Stimulated activated CD4-positive, alpha-beta T cell treated with anti-CD3 and anti-CD28 coated beads, Interleukin-1b, Interleukin-23, amount 100 ng/mL, for 24 hours (primary cell): ENCODE measurements at regions not wholly inside any gene's neighbourhood (a gene's known extent, or its start where the extent isn't known, plus 50 kb on each side); places are given as distances from the start of the nearest gene placed in this dataset.
"Not testable (repeated sequence)": the region's sequence is repeated elsewhere in the genome, so short reads cannot be mapped to it uniquely, and the experiment has no call there.

ENCODE experiments used
- DNase-seq, 4 experiments: peaks; one replicate each; pipeline ENCODE4 v3.0.0-alpha.2; 2020; ENCODE audit warnings: low read depth in 4 of 4, low spot score in 1 of 4

DNA sequence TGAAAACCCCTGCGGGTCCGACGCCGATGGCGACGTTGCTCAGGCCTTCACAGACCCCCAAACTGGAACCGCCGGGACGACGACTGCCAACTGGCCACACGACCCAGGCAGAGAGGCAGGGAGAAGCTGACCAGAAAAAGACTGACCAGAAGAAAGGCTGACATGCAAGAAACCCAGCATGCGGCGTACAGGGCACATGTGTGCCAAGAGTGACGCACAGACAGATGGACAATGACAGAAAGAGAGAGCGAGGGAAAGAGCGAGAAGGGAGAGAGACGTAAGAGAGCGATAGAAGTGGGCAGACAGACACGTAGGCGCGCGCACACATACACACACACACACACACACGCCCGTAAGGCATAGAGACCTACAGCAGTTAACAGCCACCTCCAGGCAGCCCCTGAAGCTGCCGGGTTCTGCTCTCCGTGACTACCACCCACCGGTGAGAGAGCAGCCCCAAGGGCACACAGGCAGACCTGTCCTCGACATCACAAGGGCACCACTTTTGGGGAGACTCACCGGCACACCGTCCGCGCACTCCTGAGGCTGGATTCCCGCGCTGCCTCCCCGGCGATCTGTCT lies 67.2 kb upstream of the ZNF527 start:
- DNase-seq, result no peak

DNA sequence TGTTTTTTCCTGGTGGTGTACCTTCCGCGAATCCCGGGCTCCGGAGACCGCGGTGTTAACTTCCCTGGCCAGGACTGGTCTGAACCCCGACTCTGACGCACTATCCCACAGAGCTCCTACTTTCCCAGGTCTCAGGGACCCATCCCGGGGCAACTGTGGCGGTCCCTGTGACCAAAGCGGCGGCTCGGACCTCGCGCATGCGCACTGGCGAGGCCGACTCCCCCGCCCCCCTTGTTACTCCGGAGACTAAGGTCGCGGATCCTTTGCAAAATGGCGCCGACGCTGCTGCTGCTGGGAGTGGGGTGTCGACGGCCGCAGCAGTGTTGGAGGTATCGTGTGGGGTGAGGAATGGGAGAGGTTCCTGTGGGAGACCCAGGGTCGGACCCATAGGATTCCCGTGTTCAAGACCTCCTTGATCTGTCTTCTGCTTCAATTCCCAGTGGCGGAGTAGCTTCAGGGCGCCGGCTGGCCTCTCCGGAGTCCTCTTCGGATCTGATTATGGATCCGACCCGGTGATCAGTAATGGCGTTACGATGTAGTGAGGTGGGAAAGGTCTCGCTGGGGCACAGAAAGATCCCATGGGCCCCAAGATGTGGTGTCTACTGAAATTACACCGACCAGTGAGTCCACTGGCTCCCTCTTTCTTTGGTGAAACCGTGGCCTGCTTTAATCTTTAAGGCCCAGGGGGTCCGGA lies 66.6 kb upstream of the ZNF527 start:
- DNase-seq, result no peak

DNA sequence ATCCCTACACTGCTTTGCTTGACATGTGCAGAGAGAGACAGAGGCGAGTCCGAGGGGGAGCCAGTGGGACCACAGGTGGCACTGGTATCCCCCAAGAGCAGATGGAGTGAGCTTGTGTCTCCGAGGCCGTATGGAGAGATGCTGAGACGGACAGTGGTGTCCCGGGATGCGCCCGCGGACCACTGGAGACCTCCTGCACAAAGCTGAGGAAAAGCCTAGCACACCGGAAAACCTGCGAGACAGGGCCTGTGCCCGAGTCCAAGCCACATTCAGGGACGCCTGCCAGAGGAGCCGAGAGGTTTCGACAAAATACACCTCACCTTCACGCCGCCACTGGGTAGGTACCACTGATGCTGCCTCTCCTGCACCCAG lies 66.0 kb upstream of the ZNF527 start:
- DNase-seq, result no peak

DNA sequence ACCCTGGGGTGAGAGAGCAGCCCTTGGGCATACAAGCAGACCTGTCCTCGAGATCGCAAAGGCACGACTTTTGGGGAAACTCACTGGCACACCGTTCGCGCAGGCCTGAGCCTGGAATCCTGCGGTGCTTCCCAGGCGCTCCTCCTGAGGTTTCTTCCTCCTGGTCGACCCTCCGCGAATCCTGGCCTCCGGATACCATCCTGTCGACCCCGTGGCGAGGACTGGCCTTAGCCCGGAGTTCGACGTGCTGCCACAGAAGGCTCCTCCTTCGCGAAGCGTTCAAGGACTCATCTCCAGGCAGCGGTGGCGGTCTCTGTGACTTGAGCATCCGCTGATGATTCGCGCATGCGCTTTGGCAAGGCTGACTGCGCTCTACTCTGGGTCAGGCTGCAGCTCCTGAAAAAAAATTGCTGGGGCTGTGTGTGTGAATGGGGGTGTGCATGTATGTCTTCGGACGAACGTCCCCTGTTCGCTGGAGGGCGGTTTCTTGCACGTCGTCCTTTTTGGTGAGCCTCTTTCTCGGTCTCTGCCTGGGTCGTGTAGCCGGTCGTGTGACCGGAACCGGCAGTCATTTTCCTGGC lies 64.4 kb upstream of the ZNF527 start:
- no peak for DNase-seq

DNA sequence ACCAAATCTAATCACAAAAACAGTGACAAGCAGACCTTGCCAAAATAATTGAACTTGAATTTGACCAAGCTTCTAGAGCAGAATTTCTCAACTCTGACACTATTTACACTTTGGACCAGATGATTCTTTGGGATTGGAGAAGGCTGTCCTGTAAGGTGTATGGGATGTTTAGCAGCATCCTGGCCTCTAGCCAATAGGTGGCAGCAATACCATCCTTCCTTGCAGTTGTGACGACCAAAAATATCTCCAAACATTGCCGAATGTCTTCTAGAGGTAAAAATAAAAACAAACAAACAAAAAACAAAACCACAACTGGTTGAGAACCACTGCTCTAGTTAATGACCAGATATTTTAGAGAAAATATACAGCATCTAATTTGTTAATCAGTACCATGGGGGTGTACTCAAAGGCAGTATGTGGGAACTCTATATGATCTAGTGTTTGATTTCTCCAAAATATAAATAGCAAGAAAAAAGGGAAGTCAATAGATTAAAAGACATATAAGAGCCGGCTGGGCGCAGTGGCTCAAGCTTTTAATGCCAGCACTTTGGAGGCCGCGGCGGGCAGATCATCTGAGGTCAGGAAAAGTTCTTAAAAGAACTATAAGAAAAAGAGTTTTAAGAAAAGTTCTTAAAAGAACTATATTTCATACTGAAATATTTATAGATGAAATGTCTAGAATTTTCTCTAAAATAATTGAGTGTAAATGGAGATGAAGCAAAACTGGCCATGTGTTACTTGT lies 60.9 kb upstream of the ZNF527 start:
- DNase-seq, result no peak

DNA sequence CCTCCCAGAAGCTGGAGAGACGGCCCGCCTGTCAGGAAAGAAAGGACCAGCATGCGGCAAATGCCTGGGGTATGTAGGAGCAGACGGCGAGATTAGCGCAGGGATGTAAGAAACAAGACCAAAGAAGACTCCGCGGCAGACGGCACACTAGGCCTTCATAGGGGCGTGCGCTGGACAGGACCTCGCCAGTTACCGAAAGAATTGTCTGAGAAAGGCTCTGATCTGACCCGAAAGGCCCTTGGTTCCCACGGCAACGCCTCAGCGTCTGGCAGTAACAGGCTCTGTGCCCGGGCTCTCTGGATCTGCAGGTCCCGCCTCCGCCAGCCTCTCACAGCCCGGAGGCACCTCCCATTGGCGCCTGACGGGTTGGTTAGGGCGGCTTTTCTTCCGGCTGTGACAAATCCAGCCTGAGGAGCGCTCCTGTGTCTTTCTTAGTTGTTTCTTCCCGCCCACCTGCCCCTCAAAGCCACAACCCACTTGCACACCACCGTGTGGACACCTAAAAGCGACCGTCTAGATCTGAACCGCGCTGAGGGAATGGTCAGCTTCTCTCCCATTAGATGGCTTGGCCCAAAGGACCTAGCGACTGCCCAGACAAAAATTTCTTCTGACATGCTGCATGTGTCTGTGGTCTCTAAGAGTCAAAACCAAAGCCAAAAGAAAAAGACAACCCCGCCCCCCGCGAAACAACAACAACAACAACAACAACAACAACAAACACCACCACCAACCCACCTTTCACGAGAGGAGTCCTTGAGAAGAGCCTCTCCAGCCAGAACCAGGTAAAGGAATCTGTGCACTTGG lies 58.2 kb upstream of the ZNF527 start:
- DNase-seq, result peak in 1 of 4 experiments; percentile 36

DNA sequence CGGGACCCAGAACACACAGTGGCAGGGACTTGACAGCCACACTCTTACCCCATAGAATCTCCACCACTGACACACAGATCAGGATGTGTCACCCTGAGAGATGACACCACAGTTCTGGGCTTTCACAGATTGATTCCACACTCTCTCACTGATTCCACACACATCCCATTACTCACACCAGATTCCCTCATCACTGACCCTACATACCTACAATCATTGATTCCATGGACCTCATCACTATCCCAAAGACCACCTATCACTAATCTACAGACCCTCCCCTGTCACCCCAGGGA lies 57.6 kb upstream of the ZNF527 start:
- no peak for DNase-seq

DNA sequence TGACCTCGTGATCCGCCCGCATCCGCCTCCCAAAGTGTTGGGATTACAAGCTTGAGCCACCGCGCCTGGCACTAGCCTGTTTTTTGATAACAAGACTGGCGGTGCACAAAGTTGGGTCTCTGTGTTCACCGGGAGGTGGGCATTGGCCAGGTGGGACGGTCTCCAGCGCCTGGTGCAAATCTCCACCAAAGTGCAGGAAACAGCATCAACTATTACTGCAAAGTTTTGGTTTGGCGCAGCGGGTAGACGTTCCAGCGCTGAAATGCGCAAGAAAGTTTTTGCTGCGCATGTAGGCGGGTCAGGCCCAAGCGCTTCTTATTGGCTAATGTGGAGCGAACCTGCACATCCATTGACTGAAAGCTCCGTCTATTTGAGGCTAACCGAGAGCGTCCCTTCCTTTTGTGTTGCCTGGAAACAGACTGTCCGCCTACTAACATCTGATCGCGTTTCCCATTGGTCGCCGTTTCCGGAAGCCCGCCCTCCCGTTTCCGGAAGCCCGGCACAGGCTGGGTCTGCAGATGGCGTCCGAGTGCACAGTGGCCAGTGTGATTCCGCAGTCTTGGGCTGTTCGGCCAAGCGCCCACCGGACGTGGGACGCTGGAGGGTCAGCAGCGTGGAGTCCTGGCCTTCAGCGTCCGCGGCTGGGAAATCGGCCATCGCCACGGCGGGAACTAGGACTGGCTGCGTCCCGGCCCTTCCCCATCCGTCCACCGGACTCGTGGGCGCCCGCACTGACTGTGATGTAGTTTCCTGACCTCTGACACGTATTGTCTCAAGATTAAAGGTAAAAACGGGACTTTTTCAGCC lies 53.3 kb upstream of the ZNF527 start:
- peak; percentile 74 to 89 (median 84) for DNase-seq

DNA sequence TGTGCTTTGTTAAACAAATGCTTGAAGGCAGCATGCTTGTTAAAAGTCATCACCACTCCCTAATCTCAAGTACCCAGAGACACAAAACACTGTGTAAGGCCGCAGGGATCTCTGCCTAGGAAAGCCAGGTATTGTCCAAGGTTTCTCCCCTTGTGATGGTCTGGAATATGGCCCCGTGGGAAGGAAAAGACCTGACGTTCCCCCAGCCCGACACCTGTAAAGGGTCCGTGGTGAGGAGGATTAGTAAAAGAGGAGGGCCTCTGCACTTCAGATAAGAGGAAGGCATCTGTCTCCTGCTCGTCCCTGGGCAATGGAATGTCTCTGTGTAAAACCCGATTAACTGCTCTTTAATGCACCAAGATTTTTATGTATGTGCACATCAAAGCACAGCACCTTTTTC lies 49.9 kb upstream of the ZNF527 start:
- DNase-seq, result not testable (repeated sequence)
